Activated B cell treated with CpG ODN at 0.5 μM for 24 hours (primary cell): ENCODE measurements at regions not wholly inside any gene's neighbourhood (a gene's known extent, or its start where the extent isn't known, plus 50 kb on each side); places are given as distances from the start of the nearest gene placed in this dataset.

ENCODE experiments used
- ATAC-seq: fragments of 200-7000 bp; cut with Tn5 transposase; one replicate; pipeline ENCODE4 v1.10.0; 2021; ENCODE audit warnings: low read depth, mild to moderate bottlenecking, moderate library complexity
- CTCF ChIA-PET: fragments of 350-600 bp; sonication (Branson Sonifier 250); formaldehyde crosslinking; loops from one replicate; lab custom pipeline; 2021; ENCODE audit warnings: antibody characterized with exemption; lab: Charles Lee
- POLR2A ChIA-PET: fragments of 350-600 bp; sonication (Branson Sonifier 250); formaldehyde crosslinking; loops from one replicate; lab custom pipeline; 2021; ENCODE audit warnings: antibody characterized with exemption; lab: Charles Lee
- DNase-seq: peaks from one replicate; pipeline ENCODE4 v3.0.0; 2022
- H3K27ac Mint-ChIP-seq: one replicate; pipeline ENCODE4 v1.8.0; 2020; ENCODE audit warnings: mixed read lengths
- H3K27me3 Mint-ChIP-seq: one replicate; pipeline ENCODE4 v1.8.0; 2021; ENCODE audit warnings: mixed read lengths
- H3K36me3 Mint-ChIP-seq: one replicate; pipeline ENCODE4 v1.8.0; 2021; ENCODE audit warnings: low read depth, mixed read lengths
- H3K4me1 Mint-ChIP-seq: one replicate; pipeline ENCODE4 v1.8.0; 2021; ENCODE audit warnings: mixed read lengths
- H3K4me3 Mint-ChIP-seq: one replicate; pipeline ENCODE4 v1.8.0; 2020; ENCODE audit warnings: mild to moderate bottlenecking, mixed read lengths
- H3K9me3 Mint-ChIP-seq: one replicate; pipeline ENCODE4 v1.8.0; 2020; ENCODE audit warnings: mixed read lengths
- intact Hi-C: fragments of 100-400 bp; cut with micrococcal nuclease; formaldehyde crosslinking; loops from one replicate; pipeline ENCODE4 v1.15.1; 2024
- TF ChIP-seq, protein P1 (sequence below): fragments of 200-600 bp; IDR thresholded peaks from one replicate; pipeline ENCODE4 v1.8.0; 2022; ENCODE audit warnings: antibody characterized with exemption, mild to moderate bottlenecking

DNA sequence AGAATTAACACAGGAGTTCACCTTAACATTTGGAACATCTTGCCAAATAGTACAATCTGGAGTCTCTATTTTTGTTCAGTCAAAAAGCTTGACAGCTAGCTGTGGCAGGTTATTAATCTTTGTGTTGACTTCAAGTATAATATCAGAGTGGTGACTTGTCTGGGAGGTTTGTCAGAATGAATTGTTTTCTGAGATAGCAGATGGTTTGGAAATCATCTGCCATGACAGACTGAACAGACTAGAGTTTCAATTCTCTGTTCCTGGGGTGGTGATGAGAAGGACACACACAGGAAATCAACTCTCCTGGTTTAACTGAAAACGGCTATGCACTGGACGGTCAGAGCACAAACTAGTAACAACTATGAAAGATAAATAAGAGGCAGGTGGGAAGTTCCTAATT lies 203.3 kb upstream of the EMCN start:
- peaks cover 14% of the 10 kb centered on the region for H3K27me3 Mint-ChIP-seq
- no peak overlapping the region for H3K4me3 Mint-ChIP-seq
- POLR2A ChIA-PET, result no interaction called here
- no peaks in the 10 kb centered on the region for H3K36me3 Mint-ChIP-seq
- peaks cover 16% of the 10 kb centered on the region for H3K9me3 Mint-ChIP-seq
- intact Hi-C loops, result no loop called here
- CTCF ChIA-PET, result no interaction called here
- no peaks in the 10 kb centered on the region for H3K4me1 Mint-ChIP-seq
- TF ChIP-seq, protein P1, sequence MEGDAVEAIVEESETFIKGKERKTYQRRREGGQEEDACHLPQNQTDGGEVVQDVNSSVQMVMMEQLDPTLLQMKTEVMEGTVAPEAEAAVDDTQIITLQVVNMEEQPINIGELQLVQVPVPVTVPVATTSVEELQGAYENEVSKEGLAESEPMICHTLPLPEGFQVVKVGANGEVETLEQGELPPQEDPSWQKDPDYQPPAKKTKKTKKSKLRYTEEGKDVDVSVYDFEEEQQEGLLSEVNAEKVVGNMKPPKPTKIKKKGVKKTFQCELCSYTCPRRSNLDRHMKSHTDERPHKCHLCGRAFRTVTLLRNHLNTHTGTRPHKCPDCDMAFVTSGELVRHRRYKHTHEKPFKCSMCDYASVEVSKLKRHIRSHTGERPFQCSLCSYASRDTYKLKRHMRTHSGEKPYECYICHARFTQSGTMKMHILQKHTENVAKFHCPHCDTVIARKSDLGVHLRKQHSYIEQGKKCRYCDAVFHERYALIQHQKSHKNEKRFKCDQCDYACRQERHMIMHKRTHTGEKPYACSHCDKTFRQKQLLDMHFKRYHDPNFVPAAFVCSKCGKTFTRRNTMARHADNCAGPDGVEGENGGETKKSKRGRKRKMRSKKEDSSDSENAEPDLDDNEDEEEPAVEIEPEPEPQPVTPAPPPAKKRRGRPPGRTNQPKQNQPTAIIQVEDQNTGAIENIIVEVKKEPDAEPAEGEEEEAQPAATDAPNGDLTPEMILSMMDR, result no peak
- no peak overlapping the region for H3K27ac Mint-ChIP-seq
- ATAC-seq (no peak), DNase-seq (no peak)

DNA sequence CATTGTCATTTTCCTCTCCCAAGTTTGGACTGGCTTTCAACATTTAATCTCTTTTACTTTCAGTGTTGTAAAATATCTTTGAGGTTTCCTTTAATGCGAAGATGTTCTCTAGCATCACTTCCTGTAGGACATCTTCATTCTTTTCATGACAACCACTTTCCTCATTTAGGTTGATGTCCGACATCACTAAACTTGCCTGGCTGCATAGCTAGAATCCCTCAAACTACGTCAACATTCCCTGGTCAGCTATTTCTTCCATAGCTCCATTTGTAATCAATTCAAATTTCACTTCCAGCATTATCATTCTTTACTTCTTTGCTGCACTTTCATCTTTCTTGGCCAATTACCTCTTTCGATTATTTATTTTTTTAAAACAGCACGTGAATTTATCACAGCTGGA lies 198.6 kb upstream of the EMCN start:
- H3K36me3 Mint-ChIP-seq, result no peaks in the 10 kb centered on the region
- H3K4me3 Mint-ChIP-seq, result no peak overlapping the region
- peaks cover 14% of the 10 kb centered on the region for H3K9me3 Mint-ChIP-seq
- H3K27ac Mint-ChIP-seq, result no peak overlapping the region
- ChIA-PET POLR2A (no interaction called here), CTCF (no interaction called here)
- H3K4me1 Mint-ChIP-seq, result no peaks in the 10 kb centered on the region
- intact Hi-C loops, result no loop called here
- H3K27me3 Mint-ChIP-seq, result peaks cover 7% of the 10 kb centered on the region
- TF ChIP-seq, protein P1, result no peak
- ATAC-seq, result no peak
- DNase-seq, result no peak

DNA sequence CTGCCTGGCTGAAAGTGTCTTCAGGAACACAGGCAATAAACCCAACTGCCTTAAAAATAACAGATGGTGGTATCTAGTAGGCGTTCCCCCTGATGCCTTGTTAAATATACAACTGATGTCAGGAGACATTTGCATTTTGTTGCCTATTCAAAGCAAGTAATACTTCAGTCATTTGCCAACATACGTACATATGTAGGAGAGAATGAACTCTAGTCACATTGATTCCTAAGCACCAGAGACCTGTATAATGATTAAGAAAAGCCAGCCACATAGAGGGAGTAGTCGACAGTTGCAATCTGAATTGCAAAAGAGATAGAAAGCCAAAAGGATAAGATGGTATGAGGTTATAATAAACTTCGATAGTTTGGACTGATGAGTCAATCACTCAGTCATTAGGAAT lies 191.0 kb upstream of the EMCN start:
- Mint-ChIP-seq H3K27me3 (no peaks in the 10 kb centered on the region), H3K4me1 (no peaks in the 10 kb centered on the region), H3K36me3 (no peaks in the 10 kb centered on the region), H3K9me3 (no peaks in the 10 kb centered on the region), H3K4me3 (no peak overlapping the region), H3K27ac (no peak overlapping the region)
- ATAC-seq, result no peak
- TF ChIP-seq, protein P1, result no peak
- intact Hi-C loops, result no loop called here
- DNase-seq, result no peak
- ChIA-PET CTCF (no interaction called here), POLR2A (no interaction called here)

DNA sequence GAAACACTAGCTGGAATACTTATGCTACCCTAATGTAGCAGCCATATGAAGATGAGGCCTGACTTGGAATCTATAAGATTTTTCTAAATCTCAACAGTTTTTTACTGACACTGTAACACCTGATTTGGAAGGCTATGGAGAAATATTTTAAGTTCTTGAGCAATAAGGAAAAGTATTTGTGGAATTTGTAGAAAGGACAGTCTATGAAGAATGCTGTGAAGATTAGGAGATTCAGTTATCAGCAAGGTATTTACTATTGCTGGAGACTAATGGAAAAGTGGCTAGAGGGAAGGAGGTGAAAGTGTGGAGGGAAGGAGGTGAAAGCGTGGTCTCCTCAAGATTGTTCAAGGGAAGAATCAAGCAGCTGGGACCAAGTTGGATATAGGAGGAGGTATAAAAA lies 190.0 kb upstream of the EMCN start:
- Mint-ChIP-seq H3K27me3 (no peaks in the 10 kb centered on the region), H3K36me3 (no peaks in the 10 kb centered on the region), H3K9me3 (no peaks in the 10 kb centered on the region), H3K4me1 (no peaks in the 10 kb centered on the region), H3K4me3 (no peak overlapping the region), H3K27ac (no peak overlapping the region)
- DNase-seq (no peak), ATAC-seq (no peak)
- intact Hi-C loops, result no loop called here
- POLR2A ChIA-PET, result no interaction called here
- TF ChIP-seq, protein P1, result no peak
- CTCF ChIA-PET, result no interaction called here

DNA sequence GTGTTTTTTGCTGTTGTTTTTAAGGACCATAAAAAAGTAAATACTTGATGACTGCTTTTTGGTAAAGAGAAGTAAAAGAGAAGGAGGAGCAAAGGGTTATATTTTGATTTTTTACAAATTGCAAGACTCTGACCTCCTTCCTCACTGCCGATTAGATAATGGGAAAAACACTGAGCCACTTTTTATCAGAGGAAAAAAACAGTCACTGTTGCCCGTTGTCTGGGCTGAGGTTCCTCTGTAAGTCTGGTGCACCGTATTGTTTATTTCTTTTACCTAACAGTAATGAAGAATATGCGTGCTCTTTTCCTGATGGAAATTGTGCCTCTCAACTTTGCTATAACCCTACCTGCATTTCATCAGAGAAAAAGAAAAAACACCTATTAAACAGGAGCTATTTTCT lies 178.7 kb upstream of the EMCN start:
- peaks cover 2% of the 10 kb centered on the region for H3K4me1 Mint-ChIP-seq
- no peak for DNase-seq
- H3K27me3 Mint-ChIP-seq, result peaks cover 2% of the 10 kb centered on the region
- no peaks in the 10 kb centered on the region for H3K36me3 Mint-ChIP-seq
- intact Hi-C loops, result no loop called here
- no peak for ATAC-seq
- POLR2A ChIA-PET, result no interaction called here
- H3K4me3 Mint-ChIP-seq, result no peak overlapping the region
- CTCF ChIA-PET, result no interaction called here
- H3K27ac Mint-ChIP-seq, result no peak overlapping the region
- no peaks in the 10 kb centered on the region for H3K9me3 Mint-ChIP-seq
- TF ChIP-seq, protein P1, result no peak
